GM18502 (cell line): ENCODE measurements at regions not wholly inside any gene's neighbourhood (a gene's known extent, or its start where the extent isn't known, plus 50 kb on each side); places are given as distances from the start of the nearest gene placed in this dataset.

Experiments
- ATAC-seq: cut with Tn5 transposase; IDR thresholded peaks from one replicate; pipeline ENCODE4 v1.9.1; 2021; ENCODE audit warnings: mild to moderate bottlenecking; ENCODE audit not compliant: unreplicated experiment, poor library complexity

- ATAC-seq: no peak
These were observed 61.3 kb upstream of the SPIN1 start for GRCh38 chr9:88326936-88327335.

GRCh38 chr9:88326015-88326414 is 62.2 kb upstream of the SPIN1 start:
- no peak for ATAC-seq

GRCh38 chr9:88322906-88323566 is 65.2 kb upstream of the SPIN1 start:
- no peak for ATAC-seq

- ATAC-seq: no peak
These were observed 66.5 kb upstream of the SPIN1 start for GRCh38 chr9:88321764-88322163.

GRCh38 chr9:88320748-88321415 is 67.4 kb upstream of the SPIN1 start:
- no peak for ATAC-seq

GRCh38 chr9:88319936-88320747 is 68.1 kb upstream of the SPIN1 start:
- no peak for ATAC-seq

GRCh38 chr9:88313364-88314220 is 74.7 kb upstream of the SPIN1 start:
- no peak for ATAC-seq

GRCh38 chr9:88312517-88313103 is 75.6 kb upstream of the SPIN1 start:
- ATAC-seq: no peak

- no peak for ATAC-seq
These were observed 76.2 kb upstream of the SPIN1 start for GRCh38 chr9:88312045-88312444.

GRCh38 chr9:88310310-88310980 is 77.8 kb upstream of the SPIN1 start:
- no peak for ATAC-seq

GRCh38 chr9:88308831-88309560 is 79.2 kb upstream of the SPIN1 start:
- no peak for ATAC-seq

- ATAC-seq: no peak
These were observed 81.1 kb upstream of the SPIN1 start for GRCh38 chr9:88307136-88307535.

GRCh38 chr9:88303721-88304451 is 84.4 kb upstream of the SPIN1 start:
- peak; percentile 94 for ATAC-seq

GRCh38 chr9:88302579-88303324 is 85.5 kb upstream of the SPIN1 start:
- ATAC-seq: no peak

- no peak for ATAC-seq
These were observed 87.7 kb upstream of the SPIN1 start for GRCh38 chr9:88300556-88300955.

- ATAC-seq: no peak
These were observed 96.4 kb upstream of the SPIN1 start for GRCh38 chr9:88291856-88292255.

GRCh38 chr9:88291056-88291455 is 97.2 kb upstream of the SPIN1 start:
- ATAC-seq: no peak

- no peak for ATAC-seq
These were observed 98.7 kb upstream of the SPIN1 start for GRCh38 chr9:88289532-88289931.
